SK-N-SH treated with all-trans-retinoic acid at 6 μM for 48 hours (cell line): ENCODE measurements at regions not wholly inside any gene's neighbourhood (a gene's known extent, or its start where the extent isn't known, plus 50 kb on each side); places are given as distances from the start of the nearest gene placed in this dataset.

ENCODE experiments used
- ATAC-seq: fragments of 200-7000 bp; cut with Tn5 transposase; 3 replicates; pipeline ENCODE4 v1.9.1; 2020; ENCODE audit warnings: mild to moderate bottlenecking, moderate library complexity
- ARNTL ChIP-seq: fragments of 450-650 bp; formaldehyde crosslinking; IDR thresholded peaks from 2 replicates; pipeline ENCODE4 v1.5.0; 2020; ENCODE audit warnings: low read depth, mild to moderate bottlenecking, moderate library complexity, borderline replicate concordance
- BACH2 ChIP-seq: fragments of 250-450 bp; sonication (Bioruptor Pico); IDR thresholded peaks from 2 replicates; pipeline ENCODE4 v1.9.0; 2021; ENCODE audit warnings: mild to moderate bottlenecking, borderline replicate concordance
- CREB5 ChIP-seq: fragments of 250-450 bp; sonication (Bioruptor Pico); IDR thresholded peaks from 2 replicates; pipeline ENCODE4 v1.5.1; 2020; ENCODE audit warnings: low read depth, mild to moderate bottlenecking, moderate library complexity
- CSDC2 ChIP-seq: fragments of 250-450 bp; sonication (Bioruptor Pico); IDR thresholded peaks from 2 replicates; pipeline ENCODE4 v1.5.0; 2020; ENCODE audit warnings: mild to moderate bottlenecking, moderate library complexity
- ESRRG ChIP-seq: fragments of 250-450 bp; sonication (Bioruptor Pico); IDR thresholded peaks from 2 replicates; pipeline ENCODE4 v1.6.1; 2021; ENCODE audit warnings: mild to moderate bottlenecking
- GLIS3 ChIP-seq: fragments of 250-450 bp; sonication (Bioruptor Pico); IDR thresholded peaks from 2 replicates; pipeline ENCODE4 v1.5.0; 2020; ENCODE audit warnings: mild to moderate bottlenecking, moderate library complexity
- ISL1 ChIP-seq: fragments of 250-450 bp; sonication (Bioruptor Pico); IDR thresholded peaks from 2 replicates; pipeline ENCODE4 v2.1.2; 2022; ENCODE audit warnings: mild to moderate bottlenecking, moderate library complexity
- OSR1 ChIP-seq: fragments of 250-450 bp; sonication (Bioruptor Pico); IDR thresholded peaks from 2 replicates; pipeline ENCODE4 v1.8.0; 2022; ENCODE audit warnings: moderate library complexity, mild to moderate bottlenecking, inconsistent platforms
- PATZ1 ChIP-seq: fragments of 250-450 bp; sonication (Bioruptor Pico); IDR thresholded peaks from 2 replicates; pipeline ENCODE4 v1.8.0; 2020; ENCODE audit warnings: mild to moderate bottlenecking, moderate library complexity, borderline replicate concordance
- PPARA ChIP-seq: fragments of 250-450 bp; sonication (Bioruptor Pico); IDR thresholded peaks from 2 replicates; pipeline ENCODE4 v1.5.0; 2020; ENCODE audit warnings: mild to moderate bottlenecking, borderline replicate concordance
- RARB ChIP-seq: fragments of 250-450 bp; sonication (Bioruptor Pico); IDR thresholded peaks from 2 replicates; pipeline ENCODE4 v1.8.0; 2021; ENCODE audit warnings: mild to moderate bottlenecking, moderate library complexity
- SNAI2 ChIP-seq: fragments of 250-450 bp; sonication (Bioruptor Pico); IDR thresholded peaks from 2 replicates; pipeline ENCODE4 v1.5.0; 2020; ENCODE audit warnings: mild to moderate bottlenecking, moderate library complexity
- TCF4 ChIP-seq: fragments of 250-450 bp; sonication (Bioruptor Pico); IDR thresholded peaks from 2 replicates; pipeline ENCODE4 v1.8.0; 2021; ENCODE audit warnings: mild to moderate bottlenecking, moderate library complexity, borderline replicate concordance
- TOX ChIP-seq: fragments of 250-450 bp; sonication (Bioruptor Pico); IDR thresholded peaks from 2 replicates; pipeline ENCODE4 v1.8.0; 2021; ENCODE audit warnings: mild to moderate bottlenecking, moderate library complexity, borderline replicate concordance
- TSHZ2 ChIP-seq: fragments of 250-450 bp; sonication (Bioruptor Pico); IDR thresholded peaks from 2 replicates; pipeline ENCODE4 v1.5.0; 2020; ENCODE audit warnings: mild to moderate bottlenecking, moderate library complexity
- ZC3H10 ChIP-seq: fragments of 250-450 bp; sonication (Bioruptor Pico); IDR thresholded peaks from 2 replicates; pipeline ENCODE4 v1.5.1; 2021; ENCODE audit warnings: mild to moderate bottlenecking, moderate library complexity
- ZFP3 ChIP-seq: fragments of 250-450 bp; sonication (Bioruptor Pico); IDR thresholded peaks from 2 replicates; pipeline ENCODE4 v1.5.0; 2020; ENCODE audit warnings: mild to moderate bottlenecking, moderate library complexity
- ZNF565 ChIP-seq: fragments of 450-650 bp; formaldehyde crosslinking; conservative IDR thresholded peaks from 2 replicates; pipeline ENCODE4 v1.5.0; 2020; ENCODE audit warnings: low read depth, mild to moderate bottlenecking, moderate library complexity
- ZNF70 ChIP-seq: fragments of 450-650 bp; formaldehyde crosslinking; IDR thresholded peaks from 2 replicates; pipeline ENCODE4 v1.5.0; 2020; ENCODE audit warnings: mild to moderate bottlenecking, moderate library complexity
- ZNF8 ChIP-seq: fragments of 450-650 bp; formaldehyde crosslinking; IDR thresholded peaks from 2 replicates; pipeline ENCODE4 v1.5.0; 2020; ENCODE audit warnings: mild to moderate bottlenecking, moderate library complexity
- TF ChIP-seq, protein P1 (sequence below): fragments of 250-450 bp; sonication (Bioruptor Pico); IDR thresholded peaks from 2 replicates; pipeline ENCODE4 v1.5.1; 2021; ENCODE audit warnings: mild to moderate bottlenecking, moderate library complexity

- peak; percentile 24; the same call in 1 of the 3 replicates for ATAC-seq
- TF ChIP-seq TCF4 (CRISPR knock-in tag) (peak; percentile 29; the same call in 1 of the 2 replicates), ESRRG (CRISPR knock-in tag) (no peak)
- TF ChIP-seq, all 23 proteins: peak for 1
These were observed 58.1 kb upstream of the SV2C start for GRCh38 chr5:76025069-76025468.

GRCh38 chr5:76022611-76023010, 60.6 kb upstream of the SV2C start:
- no peak for TF ChIP-seq ARNTL (CRISPR knock-in tag)
- TF ChIP-seq CSDC2 (CRISPR knock-in tag) = no peak
- no peak for TF ChIP-seq TCF4 (CRISPR knock-in tag)
- no peak for TF ChIP-seq ZNF8 (CRISPR knock-in tag)
- no peak for TF ChIP-seq ZNF70
- no peak for TF ChIP-seq ESRRG (CRISPR knock-in tag)
- TF ChIP-seq ZNF565 (CRISPR knock-in tag) = no peak
- TF ChIP-seq TSHZ2 (CRISPR knock-in tag) = no peak
- no peak for TF ChIP-seq CREB5 (CRISPR knock-in tag)
- no peak for TF ChIP-seq OSR1
- no peak for TF ChIP-seq PPARA (CRISPR knock-in tag)
- ATAC-seq = no peak

DNA sequence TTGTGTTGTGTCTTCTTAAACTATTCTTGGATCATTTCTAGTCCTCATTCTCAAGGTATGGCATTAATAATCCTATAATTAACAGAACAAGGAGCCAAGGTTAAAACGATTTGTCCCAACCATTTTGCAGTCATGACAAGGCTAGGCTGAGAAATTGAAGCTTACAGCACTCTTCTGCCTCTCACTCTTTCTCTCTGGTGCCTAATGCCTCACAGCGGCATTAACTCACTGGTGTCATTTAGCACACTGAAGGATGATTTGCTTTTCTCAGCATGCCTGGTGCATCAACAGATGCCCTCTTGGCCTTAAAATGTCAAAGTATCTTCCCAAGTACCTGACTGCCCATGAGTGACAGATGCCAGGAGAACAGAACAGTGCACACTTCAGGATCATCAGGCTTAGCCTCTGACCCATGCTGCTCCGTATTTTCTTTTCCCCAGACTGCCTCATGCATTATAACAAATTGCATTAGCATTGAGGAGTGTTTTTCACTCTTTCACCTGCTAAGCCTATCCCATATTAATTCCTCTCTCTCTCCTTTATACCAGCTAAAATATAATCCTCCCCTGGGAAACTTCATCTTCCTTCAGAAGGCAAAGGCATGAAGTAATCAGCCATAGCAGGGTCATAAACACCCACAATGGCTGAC, 61.1 kb upstream of the SV2C start:
- TF ChIP-seq CSDC2 (CRISPR knock-in tag) (no peak), OSR1 (no peak), TCF4 (CRISPR knock-in tag) (no peak), ARNTL (CRISPR knock-in tag) (no peak), PATZ1 (no peak), TOX (CRISPR knock-in tag) (no peak), ZFP3 (no peak), ZC3H10 (CRISPR knock-in tag) (no peak), ZNF70 (no peak), GLIS3 (no peak), RARB (no peak), TSHZ2 (CRISPR knock-in tag) (no peak), BACH2 (no peak), ISL1 (no peak), PPARA (CRISPR knock-in tag) (no peak), SNAI2 (CRISPR knock-in tag) (no peak)
- TF ChIP-seq, protein P1, sequence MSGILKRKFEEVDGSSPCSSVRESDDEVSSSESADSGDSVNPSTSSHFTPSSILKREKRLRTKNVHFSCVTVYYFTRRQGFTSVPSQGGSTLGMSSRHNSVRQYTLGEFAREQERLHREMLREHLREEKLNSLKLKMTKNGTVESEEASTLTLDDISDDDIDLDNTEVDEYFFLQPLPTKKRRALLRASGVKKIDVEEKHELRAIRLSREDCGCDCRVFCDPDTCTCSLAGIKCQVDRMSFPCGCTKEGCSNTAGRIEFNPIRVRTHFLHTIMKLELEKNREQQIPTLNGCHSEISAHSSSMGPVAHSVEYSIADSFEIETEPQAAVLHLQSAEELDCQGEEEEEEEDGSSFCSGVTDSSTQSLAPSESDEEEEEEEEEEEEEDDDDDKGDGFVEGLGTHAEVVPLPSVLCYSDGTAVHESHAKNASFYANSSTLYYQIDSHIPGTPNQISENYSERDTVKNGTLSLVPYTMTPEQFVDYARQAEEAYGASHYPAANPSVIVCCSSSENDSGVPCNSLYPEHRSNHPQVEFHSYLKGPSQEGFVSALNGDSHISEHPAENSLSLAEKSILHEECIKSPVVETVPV (CRISPR knock-in tag) = no peak
- TF ChIP-seq, all 23 proteins: peak for 0
- ATAC-seq = no peak
